ENCODE measurements at regions not wholly inside any gene's neighbourhood (a gene's known extent, or its start where the extent isn't known, plus 50 kb on each side); places are given as distances from the start of the nearest gene placed in this dataset.

GRCh38 chr14:66152747-66153146, 333.4 kb upstream of the CCDC196 start:
- Histone ChIP-seq H3K9me3 (no peaks in the 10 kb centered on the region), H3K36me3 (no peaks in the 10 kb centered on the region), H3K4me3 (no peak overlapping the region), H3K27me3 (no peaks in the 10 kb centered on the region)
- no peak for DNase-seq

- no peak for DNase-seq
- no peaks in the 10 kb centered on the region for H3K9me3 ChIP-seq
- H3K27me3 ChIP-seq = no peaks in the 10 kb centered on the region
- no peak overlapping the region for H3K4me3 ChIP-seq
- no peaks in the 10 kb centered on the region for H3K36me3 ChIP-seq
Observed at GRCh38 chr14:66163023-66163422, 323.1 kb upstream of the CCDC196 start.

GRCh38 chr14:66165337-66165736, 320.8 kb upstream of the CCDC196 start:
- H3K36me3 ChIP-seq = no peaks in the 10 kb centered on the region
- H3K9me3 ChIP-seq = no peaks in the 10 kb centered on the region
- DNase-seq = no peak
- H3K4me3 ChIP-seq = no peak overlapping the region
- no peaks in the 10 kb centered on the region for H3K27me3 ChIP-seq

- H3K9me3 ChIP-seq = no peaks in the 10 kb centered on the region
- no peaks in the 10 kb centered on the region for H3K27me3 ChIP-seq
- H3K4me3 ChIP-seq = no peak overlapping the region
- H3K36me3 ChIP-seq = no peaks in the 10 kb centered on the region
- peak; percentile 11 for DNase-seq
Observed at GRCh38 chr14:66174453-66174891, 311.7 kb upstream of the CCDC196 start.

- H3K36me3 ChIP-seq = no peaks in the 10 kb centered on the region
- no peaks in the 10 kb centered on the region for H3K9me3 ChIP-seq
- no peak overlapping the region for H3K4me3 ChIP-seq
- no peak for DNase-seq
- no peaks in the 10 kb centered on the region for H3K27me3 ChIP-seq
Observed at GRCh38 chr14:66177935-66178334, 308.2 kb upstream of the CCDC196 start.

- H3K4me3 ChIP-seq = no peak overlapping the region
- no peaks in the 10 kb centered on the region for H3K36me3 ChIP-seq
- H3K9me3 ChIP-seq = no peaks in the 10 kb centered on the region
- no peak for DNase-seq
- no peaks in the 10 kb centered on the region for H3K27me3 ChIP-seq
Observed at GRCh38 chr14:66196670-66197069, 289.5 kb upstream of the CCDC196 start.

GRCh38 chr14:66197276-66197675, 288.9 kb upstream of the CCDC196 start:
- Histone ChIP-seq H3K36me3 (no peaks in the 10 kb centered on the region), H3K27me3 (no peaks in the 10 kb centered on the region), H3K9me3 (no peaks in the 10 kb centered on the region), H3K4me3 (no peak overlapping the region)
- no peak for DNase-seq

GRCh38 chr14:66206554-66206953, 279.6 kb upstream of the CCDC196 start:
- no peak overlapping the region for H3K4me3 ChIP-seq
- no peak for DNase-seq
- H3K36me3 ChIP-seq = no peaks in the 10 kb centered on the region
- H3K27me3 ChIP-seq = no peaks in the 10 kb centered on the region
- no peaks in the 10 kb centered on the region for H3K9me3 ChIP-seq

GRCh38 chr14:66216763-66217162, 269.4 kb upstream of the CCDC196 start:
- no peaks in the 10 kb centered on the region for H3K36me3 ChIP-seq
- no peaks in the 10 kb centered on the region for H3K9me3 ChIP-seq
- no peak for DNase-seq
- H3K27me3 ChIP-seq = no peaks in the 10 kb centered on the region
- no peak overlapping the region for H3K4me3 ChIP-seq

GRCh38 chr14:66219886-66220285, 266.3 kb upstream of the CCDC196 start:
- no peaks in the 10 kb centered on the region for H3K36me3 ChIP-seq
- H3K4me3 ChIP-seq = no peak overlapping the region
- H3K27me3 ChIP-seq = no peaks in the 10 kb centered on the region
- DNase-seq = no peak
- H3K9me3 ChIP-seq = no peaks in the 10 kb centered on the region

GRCh38 chr14:66224492-66225178, 261.5 kb upstream of the CCDC196 start:
- Histone ChIP-seq H3K36me3 (no peaks in the 10 kb centered on the region), H3K9me3 (0 out of 2 replicates have a peak, but pooled peaks cover 2% of the 10 kb centered on the region), H3K27me3 (no peaks in the 10 kb centered on the region), H3K4me3 (no peak overlapping the region)
- no peak for DNase-seq

- H3K9me3 ChIP-seq = 0 out of 2 replicates have a peak, but pooled peaks cover 2% of the 10 kb centered on the region
- no peaks in the 10 kb centered on the region for H3K27me3 ChIP-seq
- H3K4me3 ChIP-seq = no peak overlapping the region
- no peaks in the 10 kb centered on the region for H3K36me3 ChIP-seq
- DNase-seq = no peak
Observed at GRCh38 chr14:66225337-66225736, 260.8 kb upstream of the CCDC196 start.

- Histone ChIP-seq H3K36me3 (no peaks in the 10 kb centered on the region), H3K9me3 (0 out of 2 replicates have a peak, but pooled peaks cover 2% of the 10 kb centered on the region), H3K4me3 (no peak overlapping the region), H3K27me3 (no peaks in the 10 kb centered on the region)
- peak; percentile 47 for DNase-seq
Observed at GRCh38 chr14:66228267-66228970, 257.8 kb upstream of the CCDC196 start.

- Histone ChIP-seq H3K9me3 (0 out of 2 replicates have a peak, but pooled peaks cover 2% of the 10 kb centered on the region), H3K27me3 (no peaks in the 10 kb centered on the region), H3K4me3 (no peak overlapping the region), H3K36me3 (no peaks in the 10 kb centered on the region)
- no peak for DNase-seq
Observed at GRCh38 chr14:66231820-66232219, 254.4 kb upstream of the CCDC196 start.

- no peak for DNase-seq
- H3K27me3 ChIP-seq = no peaks in the 10 kb centered on the region
- no peaks in the 10 kb centered on the region for H3K9me3 ChIP-seq
- no peak overlapping the region for H3K4me3 ChIP-seq
- no peaks in the 10 kb centered on the region for H3K36me3 ChIP-seq
Observed at GRCh38 chr14:66233591-66233990, 252.6 kb upstream of the CCDC196 start.

- no peaks in the 10 kb centered on the region for H3K9me3 ChIP-seq
- no peaks in the 10 kb centered on the region for H3K27me3 ChIP-seq
- no peak for DNase-seq
- no peak overlapping the region for H3K4me3 ChIP-seq
- no peaks in the 10 kb centered on the region for H3K36me3 ChIP-seq
Observed at GRCh38 chr14:66234411-66234810, 251.8 kb upstream of the CCDC196 start.

- Histone ChIP-seq H3K36me3 (no peaks in the 10 kb centered on the region), H3K9me3 (no peaks in the 10 kb centered on the region), H3K4me3 (no peak overlapping the region), H3K27me3 (no peaks in the 10 kb centered on the region)
- no peak for DNase-seq
Observed at GRCh38 chr14:66237741-66238140, 248.4 kb upstream of the CCDC196 start.

GRCh38 chr14:66238969-66239368, 247.2 kb upstream of the CCDC196 start:
- Histone ChIP-seq H3K9me3 (no peaks in the 10 kb centered on the region), H3K27me3 (no peaks in the 10 kb centered on the region), H3K4me3 (no peak overlapping the region), H3K36me3 (no peaks in the 10 kb centered on the region)
- DNase-seq = no peak

Measured in MG63 (cell line).